ENCODE measurements at regions not wholly inside any gene's neighbourhood (a gene's known extent, or its start where the extent isn't known, plus 50 kb on each side); places are given as distances from the start of the nearest gene placed in this dataset.
"Not testable (repeated sequence)": the region's sequence is repeated elsewhere in the genome, so short reads cannot be mapped to it uniquely, and the experiment has no call there.

DNA sequence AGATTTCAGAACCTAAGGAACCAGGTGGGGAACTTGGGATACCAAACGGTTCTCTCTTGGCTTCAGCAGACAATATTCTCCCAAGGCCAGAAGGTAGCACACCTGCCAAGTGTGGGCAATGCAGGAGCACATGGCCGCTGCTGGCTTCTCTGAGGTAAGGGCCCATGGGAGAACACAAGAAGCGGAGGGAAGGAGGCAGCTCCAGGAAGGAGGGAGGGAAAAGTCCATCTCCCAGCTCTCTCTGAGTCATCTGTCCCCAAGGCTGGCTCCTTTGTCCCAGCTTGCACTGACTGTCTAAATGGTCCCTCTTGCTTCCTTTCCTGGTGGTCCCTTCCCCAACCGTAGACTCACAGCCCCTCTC, 557.9 kb upstream of the CADM1 start:
- no peak for DNase-seq (ENCODE audit: low read depth, low spot score)

DNA sequence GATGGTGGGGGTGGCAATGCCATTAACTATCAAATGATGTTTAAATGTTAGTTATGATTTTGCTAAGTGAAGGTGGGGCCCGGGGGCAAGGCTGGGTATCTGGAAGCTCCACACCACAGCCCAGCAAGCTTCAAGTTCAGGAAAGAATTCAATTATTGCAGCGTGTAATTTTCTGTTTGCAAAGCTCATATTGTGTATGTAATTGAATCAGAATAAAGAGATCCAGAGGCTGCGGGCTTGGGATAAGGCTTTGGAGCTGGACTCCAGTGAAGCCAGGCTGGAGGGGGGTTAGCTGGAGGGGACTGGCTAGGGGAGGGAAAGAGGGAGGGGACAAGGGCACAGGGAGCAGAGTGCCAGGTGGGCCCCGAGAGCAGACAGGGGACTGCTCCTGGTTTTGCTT, 557.1 kb upstream of the CADM1 start:
- no peak for DNase-seq (ENCODE audit: low read depth, low spot score)

DNA sequence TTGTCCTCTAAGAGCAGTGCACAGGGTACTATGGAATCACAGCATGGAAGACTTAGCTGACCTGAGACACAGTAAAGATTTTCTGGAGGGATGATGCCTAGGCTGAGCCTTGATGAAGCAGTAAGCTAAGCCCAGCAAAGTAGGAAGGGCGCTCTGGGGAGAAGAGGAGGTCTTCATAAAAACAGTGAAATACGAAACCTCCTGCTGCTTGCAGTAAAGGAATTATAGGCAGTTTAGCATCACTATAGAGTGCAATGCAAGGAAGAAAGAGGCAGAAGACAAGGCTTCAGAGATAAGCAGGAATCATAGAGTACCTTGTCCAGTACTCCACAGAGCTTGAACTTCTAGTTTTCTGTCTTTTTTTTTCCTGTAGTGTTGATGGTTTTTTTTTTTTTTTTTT, 555.7 kb upstream of the CADM1 start:
- no peak for DNase-seq (ENCODE audit: low read depth, low spot score)

DNA sequence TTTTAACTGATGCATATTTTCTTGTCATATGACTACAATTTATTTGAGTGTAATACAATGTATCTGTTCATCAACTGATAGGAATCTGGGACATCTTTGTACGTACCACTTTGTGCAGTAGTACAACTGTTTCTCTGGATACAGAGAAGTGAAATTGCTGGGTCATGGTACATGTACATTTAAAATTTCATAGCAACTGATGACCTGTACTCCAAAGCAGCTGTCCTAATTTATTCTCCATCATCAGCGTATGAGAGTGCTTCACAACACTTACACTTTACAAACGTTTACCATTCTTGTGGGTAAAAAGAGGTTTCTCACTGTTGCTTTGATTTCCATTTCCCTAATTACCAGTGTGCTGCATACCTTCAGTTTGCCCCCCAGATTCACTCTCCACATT, 552.8 kb upstream of the CADM1 start:
- DNase-seq (ENCODE audit: low read depth, low spot score), result no peak

DNA sequence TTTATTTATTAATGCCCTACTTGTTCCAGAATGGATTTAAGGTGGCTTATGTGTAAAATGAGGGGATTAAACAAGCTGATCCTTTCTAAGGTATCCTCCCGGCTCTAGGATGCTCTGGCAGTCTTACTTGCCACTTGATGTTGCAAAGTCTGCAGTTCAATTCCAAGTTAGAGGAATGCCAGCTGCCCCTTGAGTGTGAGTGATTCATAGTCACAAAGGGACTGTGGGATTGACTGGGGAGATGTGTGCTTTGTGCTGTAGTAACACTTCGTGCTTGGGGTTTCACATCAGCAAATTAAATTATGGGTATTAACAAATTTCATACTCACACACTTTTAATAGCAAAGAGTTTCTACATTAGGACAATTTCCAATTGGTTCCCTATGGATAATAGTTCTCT, 550.8 kb upstream of the CADM1 start:
- no peak for DNase-seq (ENCODE audit: low read depth, low spot score)

DNA sequence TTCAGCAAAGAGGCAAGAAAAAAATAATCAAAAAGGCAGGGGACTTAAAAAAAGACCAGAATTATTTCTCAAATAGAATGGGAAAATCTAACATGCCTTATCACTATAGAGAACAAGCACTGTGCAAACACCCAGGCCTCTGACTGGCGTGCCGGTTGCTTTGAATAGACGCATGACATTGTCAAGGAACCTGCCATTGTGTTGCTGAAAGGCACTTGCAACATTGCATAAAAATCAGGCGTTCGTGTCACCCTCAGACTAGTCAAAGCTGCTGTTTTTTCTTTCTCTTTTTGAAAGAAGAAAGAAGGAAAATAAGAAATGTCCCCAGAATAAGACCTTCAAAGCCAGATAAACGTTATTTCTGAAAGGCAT, 549.3 kb upstream of the CADM1 start:
- DNase-seq (ENCODE audit: low read depth, low spot score), result no peak

DNA sequence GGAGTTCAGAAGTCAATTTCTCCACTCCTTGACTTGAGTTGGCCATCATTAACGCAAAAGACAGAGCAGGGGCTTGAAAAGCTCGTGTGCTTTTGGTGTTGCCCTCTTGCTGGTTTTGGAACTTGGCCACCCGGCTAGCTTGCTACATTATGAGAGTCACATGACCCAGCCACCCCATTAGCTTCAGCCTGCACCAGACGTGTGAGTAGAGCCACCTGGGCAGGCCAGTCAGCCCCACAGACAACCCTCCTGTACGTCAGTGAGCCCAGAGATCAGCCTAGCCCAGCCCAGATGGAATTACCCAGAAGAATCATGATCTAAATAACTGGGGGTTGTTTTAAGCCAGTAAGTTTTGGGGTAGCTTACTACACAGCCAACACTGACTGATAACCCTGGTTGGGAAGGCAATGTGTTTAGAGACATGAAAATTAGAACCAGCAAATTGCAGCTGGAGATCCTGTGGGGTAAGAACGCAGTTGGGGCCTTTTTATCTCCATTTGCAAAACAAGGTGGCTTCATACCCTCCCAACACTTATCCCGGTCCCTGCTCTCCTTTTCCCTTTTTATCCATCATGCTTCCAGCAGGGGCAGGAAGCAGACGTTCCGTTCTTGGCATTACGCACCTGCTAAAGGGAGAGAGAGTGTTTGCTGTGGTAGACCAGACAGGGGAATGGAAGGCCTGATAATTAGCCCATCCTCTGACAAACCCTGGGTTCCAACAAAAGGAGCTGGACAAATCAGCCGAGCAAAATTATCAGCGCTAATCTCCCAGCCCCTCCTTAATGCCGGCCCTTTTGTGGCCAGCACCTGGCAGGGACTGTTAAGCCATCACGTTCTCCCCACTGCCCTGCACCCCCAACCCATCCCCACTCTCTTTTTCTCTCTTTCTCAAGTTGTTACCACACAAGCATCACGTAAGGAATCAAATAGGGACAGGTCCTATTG, 548.7 kb upstream of the CADM1 start:
- DNase-seq (ENCODE audit: low read depth, low spot score), result no peak

DNA sequence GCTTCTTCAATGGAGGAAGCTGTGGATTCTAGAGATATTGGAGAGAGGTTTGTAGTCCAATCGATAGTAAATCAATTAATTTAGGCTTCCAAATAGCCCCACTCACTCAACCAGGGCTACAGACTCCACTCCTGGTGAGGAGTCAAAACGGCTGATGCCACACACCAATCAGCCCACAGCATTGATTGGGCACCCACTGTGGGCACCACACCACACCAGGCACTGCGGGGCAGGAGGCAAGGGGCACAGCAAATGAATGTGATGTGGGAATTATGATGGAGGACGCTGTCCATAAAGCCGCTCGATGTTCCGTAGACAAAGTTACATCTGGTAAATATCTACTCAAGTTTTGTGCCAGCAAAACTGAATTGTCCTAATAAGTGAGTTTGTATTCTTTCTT, 547.3 kb upstream of the CADM1 start:
- DNase-seq (ENCODE audit: low read depth, low spot score), result no peak

DNA sequence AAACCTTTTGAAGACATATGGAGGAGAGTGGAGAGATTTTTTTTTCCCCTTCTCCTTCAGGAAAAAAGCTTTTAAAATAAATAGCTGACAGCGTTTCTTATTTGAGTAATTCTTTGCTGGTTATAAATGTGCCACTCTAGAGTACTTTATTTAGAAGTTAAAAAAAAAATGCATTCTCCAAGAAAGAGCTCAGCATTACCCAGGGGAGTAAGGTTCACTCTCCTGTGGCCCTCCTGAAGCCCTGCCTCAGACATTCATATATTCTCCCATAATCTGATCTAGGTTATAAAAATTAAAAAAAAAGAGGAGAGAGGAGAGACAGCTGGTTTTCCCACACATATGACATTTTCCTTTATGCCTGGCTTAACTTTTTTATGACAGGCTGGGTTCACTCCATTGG, 545.2 kb upstream of the CADM1 start:
- no peak for DNase-seq (ENCODE audit: low read depth, low spot score)

DNA sequence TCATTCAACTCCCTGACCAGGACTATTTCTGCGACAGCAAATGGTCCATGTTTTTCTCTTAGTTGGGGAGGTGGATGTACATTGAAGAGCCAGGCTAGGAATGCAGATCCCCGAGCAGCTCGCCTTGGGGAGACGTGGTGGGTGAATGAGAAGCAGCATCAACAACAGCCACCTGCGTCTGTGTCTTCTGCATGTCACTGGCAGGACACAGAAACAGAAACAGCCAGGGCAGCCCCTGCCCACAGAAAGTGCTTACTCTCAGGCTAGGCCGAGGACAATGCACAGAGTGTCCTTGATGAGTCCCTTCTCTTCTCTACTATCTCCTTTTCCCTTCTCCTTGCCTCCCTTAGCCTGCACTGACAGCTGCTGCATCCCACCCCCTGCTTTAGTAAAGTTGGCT, 541.9 kb upstream of the CADM1 start:
- no peak for DNase-seq (ENCODE audit: low read depth, low spot score)

DNA sequence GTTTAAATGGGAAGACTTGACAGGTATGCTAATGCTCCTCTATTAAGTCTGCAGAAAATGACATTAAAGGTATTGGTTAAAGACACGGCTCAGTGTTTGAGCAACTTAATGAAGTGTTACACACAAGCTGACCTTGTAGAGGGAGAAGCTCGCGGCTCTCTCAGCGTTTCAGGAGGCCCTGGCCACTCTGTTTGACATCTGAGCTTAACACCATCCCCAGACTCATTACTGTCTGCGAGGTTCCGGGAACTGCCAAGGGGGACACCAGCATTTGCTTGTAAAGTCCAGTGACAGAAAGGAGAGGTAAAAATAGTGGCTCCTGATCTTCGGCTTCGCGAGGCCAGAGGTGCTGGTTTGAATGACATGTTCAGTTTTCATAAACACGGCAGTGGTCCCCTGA, 540.7 kb upstream of the CADM1 start:
- no peak for DNase-seq (ENCODE audit: low read depth, low spot score)

DNA sequence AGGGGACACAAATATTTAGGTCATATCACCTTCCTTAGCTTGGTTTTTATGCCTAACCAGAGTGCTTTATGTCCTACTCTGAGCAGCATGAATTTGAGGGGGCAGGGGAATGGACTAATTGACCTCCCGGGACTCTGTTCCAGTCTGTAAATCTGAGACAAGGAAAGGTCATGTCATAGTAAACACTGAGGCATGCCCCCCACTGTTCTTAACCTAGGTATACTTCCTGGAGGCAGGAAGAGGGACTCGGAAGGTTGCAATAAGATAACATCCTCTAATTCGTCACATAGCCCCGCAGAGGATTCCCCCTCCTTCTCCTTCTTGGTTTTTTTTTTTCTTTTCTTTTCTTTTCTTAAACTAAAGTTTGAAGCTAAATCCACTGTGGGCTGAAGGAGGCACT, 540.3 kb upstream of the CADM1 start:
- DNase-seq (ENCODE audit: low read depth, low spot score), result no peak

DNA sequence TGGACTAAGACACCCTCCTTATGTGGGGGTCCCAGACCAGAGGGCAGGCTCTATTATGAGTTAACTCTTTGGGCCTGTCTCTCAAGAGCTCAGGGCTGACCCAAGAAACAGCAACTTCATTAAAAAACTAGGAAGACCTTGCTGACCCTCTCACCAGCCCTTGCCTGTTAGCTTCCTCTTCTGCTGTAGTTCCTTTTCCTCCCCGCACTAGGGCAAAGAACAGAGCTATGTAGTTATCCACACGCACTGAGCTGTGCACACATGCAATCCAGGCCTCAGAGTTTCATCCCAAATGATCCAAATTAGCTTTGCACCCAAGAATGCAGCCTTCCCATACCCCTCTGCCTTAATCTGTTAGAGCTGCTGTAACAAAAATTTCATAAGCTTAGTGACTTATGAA, 539.6 kb upstream of the CADM1 start:
- no peak for DNase-seq (ENCODE audit: low read depth, low spot score)

DNA sequence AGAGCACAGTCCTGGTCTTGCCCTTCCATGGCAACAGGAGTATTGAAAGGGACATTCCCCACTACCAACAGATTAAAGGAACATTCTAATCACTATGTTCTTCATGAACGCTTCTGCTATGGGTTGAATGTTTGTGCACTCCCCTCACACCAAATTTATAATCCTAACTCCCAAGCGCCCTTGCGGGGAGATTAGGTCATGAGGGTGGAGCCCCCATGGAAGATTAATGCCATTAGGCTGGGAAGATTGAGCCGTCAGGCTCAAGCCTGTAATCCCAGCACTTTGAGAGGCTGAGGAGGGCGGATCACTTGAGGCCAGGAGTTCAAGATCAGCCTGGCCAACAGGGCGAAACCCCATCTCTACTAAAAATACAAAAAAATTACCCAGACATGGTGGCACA, 538.8 kb upstream of the CADM1 start:
- not testable (repeated sequence) for DNase-seq (ENCODE audit: low read depth, low spot score)

DNA sequence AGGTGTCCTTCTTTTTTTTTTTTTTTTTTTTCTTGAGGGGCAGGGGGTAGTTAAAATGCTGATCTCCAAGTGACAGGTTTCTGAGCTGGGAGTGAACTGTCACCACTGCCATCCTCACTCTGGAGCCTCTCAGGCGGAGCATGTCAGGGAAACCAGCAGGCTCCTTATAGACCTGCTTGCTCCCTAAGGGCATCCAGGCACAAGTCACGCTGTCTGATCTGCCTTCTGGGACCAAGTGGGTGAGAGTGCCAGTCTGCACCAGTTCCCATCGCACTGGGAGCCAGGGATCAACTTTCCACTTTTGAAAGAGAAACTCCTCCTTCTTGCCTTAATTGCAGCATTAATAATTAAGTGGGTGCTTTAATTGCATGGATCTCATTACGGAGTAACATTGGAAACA, 537.9 kb upstream of the CADM1 start:
- DNase-seq (ENCODE audit: low read depth, low spot score), result no peak

DNA sequence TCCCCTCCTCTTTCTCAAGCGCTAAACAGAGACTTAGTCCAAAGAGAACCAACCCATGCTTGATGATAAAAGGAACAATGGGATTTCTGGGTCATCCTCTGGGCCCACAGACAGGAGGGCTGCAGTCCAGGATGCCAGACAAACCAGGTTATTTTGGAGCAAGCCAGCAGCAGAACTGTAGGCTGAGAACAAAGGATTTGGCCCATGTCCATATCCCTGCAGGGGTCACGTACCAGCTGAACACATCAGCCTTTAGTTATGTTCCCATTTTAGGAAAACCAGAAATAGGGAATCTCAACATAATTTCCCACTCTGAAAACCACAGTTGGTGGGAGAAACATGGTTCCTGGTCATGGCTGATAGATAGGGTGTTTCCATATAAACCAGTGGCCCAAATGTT, 533.6 kb upstream of the CADM1 start:
- DNase-seq (ENCODE audit: low read depth, low spot score), result no peak

DNA sequence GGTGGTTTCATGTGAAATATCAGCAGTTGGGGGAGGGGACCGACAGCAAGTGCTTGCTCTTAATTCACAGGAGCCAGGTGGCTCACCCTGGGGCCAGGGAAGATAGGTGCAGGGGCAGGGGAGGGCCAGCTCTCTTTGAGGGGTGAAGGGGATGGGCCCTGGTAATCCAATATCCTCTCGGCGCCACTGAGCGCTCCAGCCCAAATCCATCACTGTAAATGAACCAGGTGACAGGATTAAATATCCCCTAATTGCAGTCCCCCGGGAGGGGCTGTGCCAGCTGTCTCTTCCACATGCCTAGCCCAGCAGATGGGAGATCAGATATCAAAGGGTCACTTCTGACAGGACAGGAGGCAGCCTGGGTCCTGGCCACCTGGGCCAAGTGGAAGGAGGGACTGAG, 531.8 kb upstream of the CADM1 start:
- no peak for DNase-seq (ENCODE audit: low read depth, low spot score)

DNA sequence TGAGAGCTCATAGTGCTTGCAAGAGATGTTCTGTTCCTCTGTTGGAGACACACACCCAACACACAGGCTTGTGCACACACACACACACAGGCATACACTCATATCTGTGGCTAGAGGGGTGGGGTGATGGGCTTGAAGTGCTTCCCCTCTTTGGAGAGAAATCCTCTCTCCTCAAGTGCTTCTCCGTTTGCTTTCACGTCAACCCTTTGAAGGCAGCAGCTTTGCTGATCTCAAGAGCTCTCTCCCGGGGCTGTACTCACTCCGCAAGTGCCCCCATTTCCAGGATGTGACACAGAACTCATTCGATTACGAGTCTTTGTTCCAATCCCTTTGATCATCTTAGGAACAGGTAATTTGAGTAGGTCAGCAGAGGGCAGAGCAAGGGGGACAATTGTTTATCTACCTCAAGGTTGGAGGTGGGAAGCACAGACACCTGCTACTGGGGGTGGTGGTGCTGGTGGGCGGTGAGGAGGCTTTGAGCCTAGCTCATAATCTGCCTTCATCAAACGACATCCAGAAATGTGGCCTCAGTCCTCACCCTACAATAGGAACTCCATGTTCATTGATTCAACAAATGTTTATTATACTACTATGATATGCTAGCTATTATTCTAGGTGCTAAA, 529.8 kb upstream of the CADM1 start:
- no peak for DNase-seq (ENCODE audit: low read depth, low spot score)

DNA sequence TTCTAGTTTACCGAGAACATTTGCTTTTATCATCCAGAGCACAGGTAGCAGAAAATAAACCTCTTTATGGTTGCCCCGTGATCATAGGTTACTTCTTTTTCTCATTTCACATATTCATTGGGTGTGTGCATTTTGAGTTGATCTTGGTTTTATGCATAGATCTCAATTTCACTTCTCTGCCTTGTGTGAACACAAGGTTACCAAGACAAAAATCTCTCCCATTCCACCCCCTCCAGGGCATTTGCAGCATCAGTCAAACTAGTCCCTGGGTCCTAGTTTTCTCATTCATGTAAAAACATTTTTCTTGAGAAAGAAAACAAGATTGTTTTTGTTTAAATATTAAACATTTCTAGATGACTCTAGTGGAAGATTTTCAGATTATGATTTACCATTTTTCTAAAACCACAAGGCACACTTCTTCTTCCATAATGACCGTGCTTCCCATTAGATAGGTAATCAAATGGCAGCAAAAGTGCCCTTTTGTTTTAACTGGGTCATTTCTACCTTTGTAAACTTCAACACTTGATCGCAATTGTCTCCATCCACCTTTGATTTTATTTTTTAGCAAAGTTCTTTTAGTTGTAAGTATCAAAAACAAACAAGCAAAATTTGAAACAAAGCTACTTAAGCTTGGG, 526.6 kb upstream of the CADM1 start:
- DNase-seq (ENCODE audit: low read depth, low spot score), result no peak

DNA sequence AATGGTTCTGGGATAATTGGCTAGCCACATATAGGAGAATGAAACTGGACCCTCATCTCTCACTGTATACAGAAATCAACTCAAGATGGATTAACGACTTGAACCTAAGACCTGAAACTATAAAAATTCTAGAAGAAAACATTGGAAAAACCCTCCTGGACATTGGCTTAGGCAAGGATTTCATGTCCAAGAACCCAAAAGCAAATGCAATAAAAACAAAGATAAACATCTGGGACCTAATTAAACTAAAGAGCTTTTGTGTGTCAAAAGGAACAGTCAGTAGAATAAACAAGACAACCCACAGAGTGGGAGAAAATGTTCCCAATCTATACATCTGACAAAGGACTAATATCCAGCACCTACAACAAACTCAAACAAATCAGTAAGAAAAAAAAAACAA, 524.3 kb upstream of the CADM1 start:
- not testable (repeated sequence) for DNase-seq (ENCODE audit: low read depth, low spot score)

DNA sequence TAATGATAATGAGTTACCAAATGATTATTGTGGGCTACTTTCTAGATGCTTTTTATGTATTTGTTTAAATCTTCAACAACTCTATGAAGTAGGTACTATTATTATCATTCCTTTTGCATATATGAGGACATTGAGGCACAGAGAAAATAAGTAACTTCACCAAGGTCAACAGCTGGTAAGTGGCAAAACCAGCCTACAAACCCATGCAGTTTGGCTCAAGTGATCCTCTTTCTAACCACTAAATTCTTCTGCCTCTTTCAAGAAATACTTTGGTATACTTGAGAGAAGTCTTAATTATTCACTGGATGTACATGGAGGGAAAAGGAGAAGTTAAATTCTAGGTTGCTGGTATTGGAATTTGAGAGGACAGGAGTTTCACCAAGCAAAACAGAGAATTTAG, 495.2 kb upstream of the CADM1 start:
- no peak for DNase-seq (ENCODE audit: low read depth, low spot score)

DNA sequence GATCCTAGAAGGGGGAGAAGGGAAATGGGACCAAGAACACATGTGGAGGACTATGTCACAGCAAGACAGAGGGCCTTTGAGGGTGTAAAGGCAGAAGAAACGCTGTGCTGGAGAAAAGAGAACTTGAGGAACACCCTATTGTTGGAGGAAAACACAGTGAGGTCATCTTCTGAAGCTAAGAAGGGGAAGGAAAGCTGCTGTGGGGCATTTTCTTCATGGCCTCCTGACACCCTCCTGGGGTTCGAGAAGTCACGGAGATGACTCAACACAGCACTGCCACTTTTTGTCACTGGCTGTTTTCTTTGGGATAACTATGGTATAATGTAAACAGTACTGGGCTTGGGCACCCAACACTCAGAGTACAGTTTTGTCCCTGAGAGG, 492.6 kb upstream of the CADM1 start:
- no peak for DNase-seq (ENCODE audit: low read depth, low spot score)

Data from pulmonary artery endothelial cell (primary cell).